ENCODE measurements at regions not wholly inside any gene's neighbourhood (a gene's known extent, or its start where the extent isn't known, plus 50 kb on each side); places are given as distances from the start of the nearest gene placed in this dataset.

GRCh38 chr11:116115801-116116200 lies 611.6 kb upstream of the CADM1 start:
- H3K9me3 ChIP-seq: peaks cover 0 to 8% (median 0%) of the 10 kb centered on the region in 3 donors
- no peak overlapping the region for H3K4me3 ChIP-seq
- WGBS, 2 donors: 77 to 100% methylated on average over 1 of the region's 1 CpG
- H3K27ac ChIP-seq: no peak overlapping the region
- H3K4me1 ChIP-seq: peaks cover 0 to 5% (median 0%) of the 10 kb centered on the region in 3 donors
- H3K27me3 ChIP-seq: peaks cover 0 to 26% (median 0%) of the 10 kb centered on the region in 4 donors
- TF ChIP-seq POLR2A (IDR thresholded peaks at IDR 0.05) (no peak), CTCF (IDR thresholded peaks at IDR 0.05) (no peak)
- no peaks in the 10 kb centered on the region for H3K36me3 ChIP-seq
- no peak for DNase-seq
- intact Hi-C loops (cut with DNase I): no loop called here

GRCh38 chr11:116114198-116114651 lies 610.0 kb upstream of the CADM1 start:
- no peak overlapping the region for H3K27ac ChIP-seq
- WGBS, 2 donors: 88 to 95% methylated on average over 5 to 6 of the region's 8 CpGs
- intact Hi-C loops (cut with DNase I): no loop called here
- no peak for TF ChIP-seq CTCF (IDR thresholded peaks at IDR 0.05)
- TF ChIP-seq POLR2A (IDR thresholded peaks at IDR 0.05): no peak
- no peak for DNase-seq
- H3K4me3 ChIP-seq: no peak overlapping the region
- H3K27me3 ChIP-seq: peaks cover 0 to 24% (median 0%) of the 10 kb centered on the region in 4 donors
- H3K9me3 ChIP-seq: peaks cover 0 to 8% (median 0%) of the 10 kb centered on the region in 3 donors
- H3K4me1 ChIP-seq: peaks cover 0 to 5% (median 1%) of the 10 kb centered on the region in 3 donors
- H3K36me3 ChIP-seq: no peaks in the 10 kb centered on the region

- Histone ChIP-seq H3K4me3 (no peak overlapping the region), H3K9me3 (peaks cover 0 to 8% (median 0%) of the 10 kb centered on the region in 3 donors), H3K27ac (no peak overlapping the region), H3K36me3 (no peaks in the 10 kb centered on the region), H3K27me3 (peaks cover 0 to 6% (median 0%) of the 10 kb centered on the region in 4 donors), H3K4me1 (peaks cover 0 to 5% (median 3%) of the 10 kb centered on the region in 3 donors)
- 41 to 52% methylated on average over 6 to 9 of the region's 9 CpGs for WGBS, 2 donors
- DNase-seq: no peak
- intact Hi-C loops (cut with DNase I): no loop called here
- no peak for TF ChIP-seq POLR2A (IDR thresholded peaks at IDR 0.05)
- TF ChIP-seq CTCF (IDR thresholded peaks at IDR 0.05): no peak
Measured at GRCh38 chr11:116112087-116112935, 608.1 kb upstream of the CADM1 start.

GRCh38 chr11:116111546-116111945 lies 607.3 kb upstream of the CADM1 start:
- TF ChIP-seq POLR2A (IDR thresholded peaks at IDR 0.05) (no peak), CTCF (IDR thresholded peaks at IDR 0.05) (no peak)
- Histone ChIP-seq H3K4me3 (no peak overlapping the region), H3K27me3 (peaks cover 0 to 3% (median 0%) of the 10 kb centered on the region in 4 donors), H3K36me3 (no peaks in the 10 kb centered on the region), H3K27ac (no peak overlapping the region), H3K9me3 (peaks cover 0 to 8% (median 0%) of the 10 kb centered on the region in 3 donors), H3K4me1 (peaks cover 0 to 5% (median 3%) of the 10 kb centered on the region in 3 donors)
- 73 to 92% methylated on average over 2 to 3 of the region's 3 CpGs for WGBS, 2 donors
- intact Hi-C loops (cut with DNase I): no loop called here
- no peak for DNase-seq

GRCh38 chr11:116110802-116111201 lies 606.6 kb upstream of the CADM1 start:
- DNase-seq: no peak
- Histone ChIP-seq H3K9me3 (peaks cover 0 to 8% (median 0%) of the 10 kb centered on the region in 3 donors), H3K4me1 (peaks cover 0 to 5% (median 3%) of the 10 kb centered on the region in 3 donors), H3K27me3 (peaks cover 0 to 3% (median 0%) of the 10 kb centered on the region in 4 donors), H3K27ac (no peak overlapping the region), H3K36me3 (no peaks in the 10 kb centered on the region), H3K4me3 (no peak overlapping the region)
- intact Hi-C loops (cut with DNase I): no loop called here
- WGBS, 2 donors: 80% methylated on average over 1 of the region's 1 CpG; no CpG with 5 or more reads in 1 of the 2 donors
- TF ChIP-seq POLR2A (IDR thresholded peaks at IDR 0.05) (no peak), CTCF (IDR thresholded peaks at IDR 0.05) (no peak)

Data from esophagus squamous epithelium (tissue), 5 donors.